ENCODE measurements at regions not wholly inside any gene's neighbourhood (a gene's known extent, or its start where the extent isn't known, plus 50 kb on each side); places are given as distances from the start of the nearest gene placed in this dataset.

DNA sequence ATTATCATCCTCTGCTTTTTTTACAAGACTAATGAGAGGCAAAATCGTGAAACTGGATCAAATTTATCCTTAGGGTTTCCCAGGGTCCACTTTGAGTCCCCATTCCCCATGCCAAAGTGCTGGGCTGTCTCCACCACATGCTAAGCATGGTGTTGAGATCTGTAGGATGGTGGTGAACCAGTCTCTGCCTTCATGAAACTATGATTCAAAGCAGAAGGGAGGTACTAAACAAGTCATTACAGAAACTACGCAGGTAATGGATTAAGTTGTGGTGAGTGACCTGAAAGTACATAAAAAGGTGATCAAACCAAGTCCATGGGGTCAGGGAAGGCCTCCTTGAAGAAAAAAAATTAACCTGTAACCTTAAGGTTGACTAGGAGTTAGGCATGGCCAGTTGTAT is 265.2 kb downstream of the ATG4C start:
- DNase-seq: no peak

DNA sequence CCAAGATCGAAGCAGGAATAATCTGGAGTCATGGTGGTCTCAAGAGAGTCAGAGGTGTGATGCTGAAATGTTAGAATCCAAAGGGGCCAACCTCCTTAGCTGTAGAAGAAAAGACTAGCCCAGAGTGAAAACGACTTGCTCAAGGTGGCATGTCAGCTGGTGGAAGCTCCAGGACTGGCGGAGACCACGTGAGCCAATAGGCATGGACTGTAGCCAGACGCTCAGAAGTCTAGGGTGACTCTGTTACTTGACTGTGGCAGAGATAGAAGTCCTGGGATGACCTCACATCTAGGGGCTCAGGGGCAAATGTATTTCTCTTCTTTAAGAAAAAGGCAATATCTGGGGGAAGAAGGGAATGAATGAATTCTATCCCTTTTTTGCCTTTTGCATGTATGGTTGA is 267.4 kb downstream of the ATG4C start:
- DNase-seq: no peak

DNA sequence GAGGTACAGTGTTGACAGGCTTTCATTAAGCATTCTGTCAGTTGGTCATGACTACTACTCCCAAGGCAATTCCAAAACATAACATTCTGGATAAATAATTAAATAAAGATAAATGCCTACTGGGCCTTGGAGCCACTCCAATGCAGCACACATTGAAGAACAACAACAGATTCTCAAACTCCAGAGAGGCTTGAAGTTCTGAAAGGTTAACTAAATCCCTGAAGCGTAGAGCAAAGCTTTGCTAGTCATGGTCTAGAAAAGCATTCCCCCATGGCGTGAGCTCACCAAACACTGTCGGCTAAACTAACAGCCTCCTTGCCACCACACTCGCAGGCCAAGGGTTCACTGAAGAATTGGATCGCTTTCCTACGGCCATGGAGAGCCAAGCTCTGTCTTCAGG is 268.0 kb downstream of the ATG4C start:
- DNase-seq: no peak

DNA sequence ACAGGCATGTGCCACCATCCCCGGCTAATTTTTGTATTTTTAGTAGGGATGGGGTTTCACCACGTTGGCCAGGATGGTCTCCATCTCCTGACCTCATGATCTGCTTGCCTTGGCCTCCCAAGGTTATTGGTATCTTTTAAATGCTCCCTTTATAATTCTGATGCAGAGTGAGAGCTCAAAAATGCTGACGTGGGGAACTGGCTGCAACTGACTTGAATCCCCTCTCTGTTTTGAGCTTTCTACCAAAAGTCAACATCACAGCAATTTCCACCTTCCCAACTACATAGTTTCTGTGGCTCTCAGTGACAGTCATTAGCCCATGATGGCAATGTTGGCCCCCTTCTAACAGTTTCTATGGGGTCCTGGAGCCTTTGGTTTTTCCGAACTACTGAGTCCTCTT is 268.2 kb upstream of the FOXD3 start:
- no peak for DNase-seq

DNA sequence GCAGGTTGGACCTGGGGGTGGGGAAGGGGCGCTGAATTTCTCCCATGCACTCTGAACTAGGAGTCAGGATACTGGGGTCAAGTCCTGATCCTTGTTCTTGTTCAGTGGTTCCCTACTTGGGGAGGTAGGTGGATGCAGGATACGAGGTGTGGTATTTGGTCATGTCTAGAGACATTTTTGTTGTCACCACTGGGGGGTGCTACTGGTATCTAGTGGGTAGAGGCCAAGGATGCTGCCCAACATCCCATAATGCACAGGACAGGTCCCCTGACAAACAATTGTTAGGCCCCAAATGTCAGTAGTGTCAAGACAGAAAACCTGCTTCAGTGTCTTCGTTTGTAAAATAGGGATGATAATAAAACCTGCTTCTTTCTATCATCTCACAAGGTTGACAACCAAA is 259.0 kb upstream of the FOXD3 start:
- no peak for DNase-seq

DNA sequence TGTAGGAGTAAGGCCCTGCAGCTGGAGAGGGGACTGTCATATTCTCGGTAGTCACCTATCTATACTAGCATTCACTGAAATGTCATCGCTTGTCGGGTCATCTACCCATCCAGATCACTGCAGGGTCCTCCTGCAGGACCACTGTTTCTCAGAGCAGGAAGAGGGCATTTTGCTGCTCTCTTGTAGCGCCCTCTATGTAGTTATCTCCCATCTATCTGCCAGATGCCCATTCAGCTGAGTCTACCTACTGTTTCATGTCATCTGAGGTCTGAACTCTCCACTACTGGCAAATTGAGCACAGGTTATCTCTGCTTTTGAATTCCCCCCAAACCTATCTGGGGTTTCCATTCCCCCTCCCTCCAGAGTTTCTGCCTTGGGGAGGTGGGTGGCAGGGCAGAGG is 258.2 kb upstream of the FOXD3 start:
- DNase-seq: no peak

DNA sequence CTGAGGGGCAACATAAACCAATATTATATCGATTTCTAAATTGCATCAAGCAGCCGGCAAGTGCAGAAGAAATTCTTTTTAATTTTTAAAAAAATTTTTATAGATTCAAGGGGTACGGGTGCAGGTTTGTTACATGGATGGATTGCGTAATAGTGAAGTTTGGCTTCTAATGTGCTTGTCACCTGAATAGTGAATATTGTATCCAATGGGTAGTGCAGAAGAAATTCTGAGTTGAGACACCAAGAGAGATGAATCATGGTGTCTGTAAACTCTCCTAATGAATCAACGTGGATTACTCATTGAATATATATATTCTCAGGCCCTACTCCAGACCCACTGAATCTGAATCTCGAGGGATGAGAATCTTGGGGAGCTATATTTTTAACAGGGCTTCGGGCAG is 253.7 kb upstream of the FOXD3 start:
- DNase-seq: no peak

DNA sequence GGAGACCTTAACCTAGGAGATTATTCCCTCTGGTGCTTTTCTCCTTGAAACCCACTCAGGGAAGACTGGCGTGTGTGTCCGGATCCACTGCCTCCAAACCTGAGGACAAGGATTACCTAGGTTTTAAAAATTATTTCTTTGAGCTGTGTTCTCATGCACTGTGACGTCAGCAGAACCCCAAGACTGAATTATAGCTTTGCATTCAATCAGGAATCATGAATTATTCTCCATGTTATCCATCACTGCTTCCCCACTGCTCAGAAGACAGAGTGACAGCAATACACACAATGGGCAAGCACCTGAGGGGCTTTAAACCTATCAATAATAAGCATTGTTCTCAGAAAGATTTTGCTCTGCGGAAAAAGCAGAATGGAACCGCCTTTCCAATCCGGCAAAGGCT is 253.2 kb upstream of the FOXD3 start:
- no peak for DNase-seq

DNA sequence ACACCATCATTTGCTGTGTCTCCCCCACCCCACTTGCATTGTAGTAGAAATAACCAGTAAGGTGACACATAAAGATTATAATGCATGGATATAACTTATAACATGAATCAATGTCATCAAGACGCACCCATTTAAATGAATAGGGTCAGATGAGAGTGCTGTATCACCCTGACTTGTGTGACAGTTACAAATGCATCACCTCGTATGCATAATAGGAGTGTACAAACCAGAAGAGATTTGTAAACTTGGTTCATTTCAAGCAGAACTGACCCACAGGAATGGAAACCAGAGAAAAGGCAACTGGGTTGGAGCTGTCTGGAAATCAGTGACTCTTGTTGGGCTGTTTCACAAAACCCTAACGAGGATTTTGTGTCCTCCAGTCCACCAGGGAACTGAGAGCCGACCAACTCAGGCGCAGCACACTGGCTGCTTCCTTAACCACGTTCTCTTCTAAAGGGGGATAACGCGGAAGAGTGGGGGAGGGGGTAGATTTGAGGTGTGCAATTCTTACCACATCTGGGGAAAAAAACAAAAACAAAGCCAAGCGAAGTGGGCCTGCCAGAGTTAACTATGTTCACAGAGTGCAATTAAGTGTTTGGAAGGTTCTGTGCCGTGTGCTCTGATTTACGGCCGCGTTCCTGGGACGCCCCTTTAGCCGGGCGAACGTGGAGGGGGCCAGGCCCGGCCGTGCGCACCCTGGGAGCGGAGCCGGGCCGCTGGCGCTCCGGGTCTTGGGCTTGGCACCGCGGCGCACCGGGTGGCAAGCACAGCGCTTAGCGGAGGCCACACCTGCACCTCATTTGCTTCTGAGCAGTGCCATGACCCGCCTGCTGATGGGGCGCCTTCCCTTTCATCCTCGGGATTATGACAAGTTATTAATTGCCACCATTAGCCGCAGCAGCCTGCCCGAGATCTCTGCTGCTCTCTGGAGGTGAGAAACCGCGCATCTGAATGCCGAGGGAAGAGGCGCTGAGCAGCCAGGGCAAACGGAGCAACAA is 248.8 kb upstream of the FOXD3 start:
- DNase-seq: peak; percentile 75

DNA sequence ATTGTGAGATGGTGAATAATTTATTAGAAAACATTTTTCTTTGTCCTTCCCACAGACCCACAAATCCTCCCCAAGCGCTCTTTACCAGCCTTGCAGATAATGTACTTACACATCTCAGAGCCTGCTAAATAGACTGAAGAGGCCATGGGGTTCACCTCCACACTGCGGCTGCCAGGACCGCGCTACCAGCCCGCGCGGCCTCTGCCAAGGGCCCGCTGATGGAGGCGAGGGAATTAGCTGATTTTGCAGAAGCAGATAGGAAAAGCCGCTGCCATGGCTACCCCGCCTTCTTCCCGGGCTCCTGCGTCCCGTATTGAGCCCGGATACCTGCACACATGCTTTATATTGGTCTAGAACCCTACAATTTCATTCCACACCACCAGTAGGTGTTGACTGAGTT is 248.0 kb upstream of the FOXD3 start:
- no peak for DNase-seq

DNA sequence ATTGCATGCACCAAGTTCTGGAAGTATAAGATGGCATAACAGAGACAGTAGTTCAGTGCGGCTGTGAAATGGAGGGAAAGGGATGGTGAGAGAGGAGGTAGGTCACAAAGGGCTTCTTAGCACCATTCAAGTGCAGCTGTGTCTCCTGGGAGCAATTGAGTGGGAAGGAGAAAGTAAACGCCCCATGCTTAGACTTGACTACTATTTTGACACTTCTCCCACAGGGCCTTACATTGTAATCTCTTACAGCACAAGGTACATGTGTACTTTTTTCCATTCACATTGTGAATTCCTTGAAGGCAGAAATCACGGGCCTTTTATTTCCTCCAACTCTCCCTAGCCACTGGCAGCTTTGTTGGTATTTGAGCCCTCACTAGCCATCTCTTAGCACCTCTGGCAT is 239.6 kb upstream of the FOXD3 start:
- no peak for DNase-seq

DNA sequence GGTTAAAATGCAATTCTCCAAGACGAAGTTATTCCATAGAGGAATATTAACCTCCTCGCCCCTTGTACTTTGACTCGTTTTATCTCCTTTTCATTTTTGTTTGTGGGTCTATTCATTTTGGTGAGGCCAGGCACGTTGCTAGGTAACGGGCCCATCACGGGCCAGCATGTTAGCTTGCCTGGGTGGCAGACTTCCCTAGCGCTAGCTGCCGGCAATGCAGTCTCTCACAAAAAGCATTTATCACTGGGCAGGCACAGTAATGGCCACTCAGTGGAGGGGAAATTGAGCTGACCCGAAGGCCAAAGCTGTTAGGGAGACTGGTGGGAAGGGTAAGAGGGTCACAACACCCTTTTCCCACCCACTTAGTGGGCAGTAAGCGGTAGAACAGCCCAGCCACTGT is 234.4 kb upstream of the FOXD3 start:
- DNase-seq: no peak

DNA sequence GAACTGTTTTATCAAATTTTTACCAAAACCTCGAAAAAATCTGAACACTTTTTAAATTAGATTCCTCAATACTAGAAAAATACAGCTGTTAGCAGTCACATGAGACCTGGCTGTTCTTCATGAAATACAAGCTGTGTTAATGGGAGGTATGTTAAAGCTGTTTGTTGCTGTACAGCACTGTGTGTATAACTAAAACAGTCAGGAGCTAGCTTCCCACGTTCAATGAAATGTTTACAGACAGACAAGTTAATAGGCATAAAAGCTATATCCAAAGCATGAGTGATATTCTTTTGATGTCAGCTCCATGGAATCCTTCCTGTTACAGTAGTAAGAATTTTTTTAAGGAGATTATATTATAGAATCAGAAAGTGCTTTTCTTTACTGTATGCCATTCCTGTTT is 223.2 kb upstream of the FOXD3 start:
- no peak for DNase-seq

DNA sequence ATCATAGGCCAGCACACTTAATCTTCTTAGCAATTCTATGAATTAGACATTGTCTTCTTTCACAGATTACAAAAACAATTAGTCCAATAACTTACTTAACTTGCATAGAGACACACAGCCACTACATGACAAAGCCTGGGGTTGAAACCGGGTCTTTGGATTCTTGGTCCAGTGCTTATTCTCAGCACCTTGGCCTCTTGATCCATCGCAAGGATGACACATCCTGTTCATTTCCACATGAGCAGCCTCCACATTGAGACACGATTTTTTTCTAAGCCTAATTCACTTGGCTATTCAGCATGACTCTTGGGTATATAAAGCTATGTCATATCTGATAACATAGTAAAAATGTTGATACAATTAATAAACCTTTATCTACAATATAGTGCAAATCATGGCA is 221.0 kb upstream of the FOXD3 start:
- no peak for DNase-seq

DNA sequence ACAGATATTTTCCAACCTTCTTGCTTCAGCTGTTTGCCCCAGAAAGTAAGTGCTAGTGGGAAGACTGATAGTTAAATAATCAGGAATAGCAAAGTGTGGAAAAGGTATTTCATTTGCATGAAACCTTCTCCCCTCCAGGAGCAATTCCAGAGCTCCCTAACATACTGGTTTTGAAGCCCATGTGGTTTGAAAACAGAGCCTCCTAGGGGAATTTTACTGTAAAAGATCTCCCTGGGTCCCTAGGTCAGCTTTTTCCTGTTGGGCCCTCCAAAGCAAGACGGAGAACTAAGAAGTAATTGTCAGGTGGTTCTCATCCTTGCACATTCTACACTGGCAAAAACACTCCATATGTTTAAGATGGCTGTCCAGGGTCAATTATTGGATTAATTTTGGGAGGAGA is 218.7 kb upstream of the FOXD3 start:
- no peak for DNase-seq

DNA sequence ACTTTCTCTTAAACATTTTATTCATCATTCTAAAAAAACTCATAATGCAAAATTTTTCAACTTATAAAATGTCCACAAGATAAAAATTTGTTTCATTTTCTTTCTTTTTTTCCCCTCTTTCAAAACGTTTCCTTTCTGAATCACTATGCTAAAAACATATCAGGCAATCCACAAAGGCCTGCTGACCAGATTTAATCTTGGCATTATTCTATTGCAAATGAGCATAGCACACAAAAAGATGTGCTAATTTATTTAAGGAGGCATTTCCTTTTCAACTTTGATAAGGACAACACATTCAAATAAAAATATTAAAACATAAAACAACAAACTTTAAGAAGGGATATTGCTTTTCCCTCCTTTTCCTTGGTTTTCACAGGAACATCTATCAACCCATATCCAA is 215.3 kb upstream of the FOXD3 start:
- no peak for DNase-seq

DNA sequence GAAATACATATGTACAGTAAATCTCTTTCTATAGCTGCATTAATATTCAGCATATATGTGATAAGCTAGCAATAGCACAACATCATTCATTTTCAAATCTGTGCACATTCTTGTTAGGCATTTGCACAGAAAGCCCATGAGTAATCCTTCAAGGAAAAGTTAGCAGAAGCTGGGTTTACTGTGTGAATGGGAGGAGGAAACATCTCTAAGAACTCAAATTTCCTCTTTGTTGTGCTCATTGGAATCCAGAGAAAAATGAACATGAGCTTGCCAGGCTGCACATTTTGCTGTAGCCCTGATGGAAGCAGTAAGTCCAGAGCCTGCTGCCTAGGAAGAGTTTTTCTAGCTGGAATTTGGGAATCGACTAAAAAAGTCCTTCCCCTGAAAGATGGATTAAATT is 214.2 kb upstream of the FOXD3 start:
- no peak for DNase-seq

DNA sequence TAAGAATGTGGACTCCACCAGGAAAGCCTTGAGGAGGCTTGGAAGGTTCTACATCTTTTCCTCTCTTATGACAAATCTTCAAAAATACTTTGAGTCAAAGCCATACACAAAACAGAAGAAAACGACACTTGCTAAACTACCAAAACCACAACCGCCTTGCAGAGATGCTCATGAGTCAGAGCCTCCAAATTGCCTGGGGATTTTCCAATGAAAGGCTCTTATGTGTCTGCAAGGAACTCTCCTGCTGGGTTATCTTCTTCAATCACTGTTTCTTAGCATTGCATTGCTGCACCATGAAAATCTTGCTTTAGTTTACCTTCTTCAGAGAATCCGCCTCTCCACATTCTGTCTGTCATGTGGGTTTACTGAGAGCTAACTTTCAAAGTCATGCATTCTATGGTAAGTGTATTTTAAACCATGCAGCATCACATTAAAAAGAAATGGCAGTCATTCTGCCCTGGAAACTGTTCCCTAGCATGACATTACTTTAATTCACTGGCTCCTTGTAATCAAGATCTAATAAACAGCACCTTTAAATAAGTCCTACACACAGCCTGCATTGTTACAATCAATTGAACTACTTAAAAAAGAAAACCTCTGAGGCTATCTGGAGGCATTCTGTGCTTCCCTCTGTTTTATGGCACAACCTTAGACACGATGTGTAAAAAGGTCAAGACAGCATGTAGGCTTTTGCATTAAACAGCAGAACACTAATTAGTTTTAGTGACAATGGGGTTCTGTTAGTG is 210.0 kb upstream of the FOXD3 start:
- DNase-seq: no peak

DNA sequence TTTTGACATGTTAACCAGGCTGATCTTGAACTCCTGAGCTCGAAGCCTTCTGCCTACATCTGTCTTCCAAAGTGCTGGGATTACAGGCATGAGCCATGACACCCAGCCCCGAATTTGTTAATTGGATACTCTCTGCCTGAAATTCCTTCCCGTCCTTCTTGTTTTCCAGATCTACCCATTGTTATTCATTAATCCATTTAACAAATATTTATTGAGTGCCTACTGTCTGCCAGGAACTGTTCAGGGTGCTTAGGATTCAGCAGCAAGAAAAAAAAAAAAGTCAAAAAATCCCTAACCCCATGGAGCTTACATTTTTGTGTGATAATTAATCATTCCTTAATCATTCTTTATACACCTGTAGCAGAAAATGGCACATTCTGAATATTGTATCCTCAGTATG is 206.8 kb upstream of the FOXD3 start:
- no peak for DNase-seq

DNA sequence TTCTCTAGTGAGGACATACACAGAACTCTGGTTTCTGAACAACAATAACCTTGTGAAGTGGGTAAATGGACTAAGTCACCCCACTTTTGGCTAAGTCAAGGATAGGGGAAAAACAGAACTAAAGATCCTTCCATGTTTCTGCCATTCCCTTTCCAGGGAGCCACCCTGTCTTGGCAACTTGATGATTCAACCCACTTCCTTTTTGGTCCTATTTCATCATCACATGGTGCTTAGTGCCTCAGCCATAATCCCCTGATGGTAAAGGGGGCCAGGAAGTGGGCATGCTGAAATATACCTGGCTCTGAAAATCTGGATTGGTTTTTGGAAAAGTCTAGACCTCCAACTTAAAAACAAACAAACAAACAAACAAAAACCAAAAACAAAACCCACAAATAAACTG is 206.4 kb upstream of the FOXD3 start:
- DNase-seq: no peak

DNA sequence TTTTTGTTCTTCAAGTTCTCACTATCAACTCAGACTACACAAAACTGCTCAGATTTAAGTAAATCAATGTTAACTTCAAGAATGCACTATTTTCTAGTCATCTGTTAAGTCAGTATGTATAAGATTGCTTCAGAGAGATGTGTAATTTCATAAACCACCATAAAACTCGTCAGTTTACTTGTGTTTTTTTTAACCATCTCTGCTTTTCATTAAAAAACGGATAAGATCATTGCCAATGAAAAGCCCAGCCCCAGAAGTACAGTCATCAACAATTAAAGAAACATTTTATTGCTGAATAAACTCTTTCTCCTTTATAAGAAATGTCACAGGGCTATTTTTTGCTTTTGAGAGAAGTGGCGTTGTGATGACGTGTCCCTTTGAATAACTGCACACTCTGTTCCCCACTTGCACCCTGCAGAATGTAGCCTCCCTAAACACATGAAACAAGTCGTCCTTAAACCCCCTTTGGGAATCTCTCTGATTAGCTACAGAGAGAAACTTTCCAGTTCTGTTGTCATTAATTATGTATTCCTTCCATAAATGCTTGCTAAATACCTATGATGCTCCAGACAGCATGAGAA is 202.7 kb upstream of the FOXD3 start:
- DNase-seq: no peak

DNA sequence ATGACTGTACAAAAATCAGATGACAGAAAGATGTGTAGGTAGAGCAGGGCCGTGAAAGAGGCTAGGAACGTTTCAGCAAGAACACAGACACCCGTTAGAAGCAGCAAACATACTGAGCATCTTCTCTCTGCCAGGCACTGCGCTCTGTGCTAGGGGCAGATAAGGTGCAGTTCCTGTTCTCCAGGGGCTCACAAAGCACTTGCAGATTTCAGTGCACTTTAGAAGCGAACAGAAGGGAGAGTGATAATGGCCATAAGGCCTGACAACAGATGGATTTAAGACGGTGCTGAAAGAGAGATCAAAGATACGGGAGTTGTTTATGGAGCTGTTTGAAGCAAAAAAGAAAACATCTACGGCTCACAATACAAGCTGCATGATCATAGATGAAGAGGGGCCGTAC is 200.3 kb upstream of the FOXD3 start:
- DNase-seq: no peak

DNA sequence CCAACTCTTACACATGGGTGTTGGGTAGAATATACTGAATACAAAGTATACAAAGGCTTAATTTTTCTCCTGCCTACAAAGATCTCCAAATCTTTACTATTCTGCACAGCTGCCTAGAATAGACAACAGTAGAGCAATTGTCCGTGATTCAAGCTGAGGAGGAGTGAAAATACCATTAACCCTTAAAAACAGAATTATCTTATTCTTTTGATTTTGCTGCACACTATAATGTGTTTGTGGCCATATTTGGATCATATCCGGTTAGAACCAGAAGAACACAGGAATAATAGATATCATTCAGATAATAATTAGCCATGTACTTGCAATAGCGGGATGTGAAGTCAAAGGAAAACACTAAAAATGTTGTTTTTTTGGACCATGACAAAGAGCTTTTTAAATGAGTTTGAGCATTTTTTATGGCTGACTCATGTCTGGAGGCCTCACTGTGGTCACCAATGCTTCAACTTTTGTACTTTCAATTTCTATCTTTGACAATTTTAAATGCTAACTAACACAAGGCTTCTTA is 197.6 kb upstream of the FOXD3 start:
- DNase-seq: no peak

DNA sequence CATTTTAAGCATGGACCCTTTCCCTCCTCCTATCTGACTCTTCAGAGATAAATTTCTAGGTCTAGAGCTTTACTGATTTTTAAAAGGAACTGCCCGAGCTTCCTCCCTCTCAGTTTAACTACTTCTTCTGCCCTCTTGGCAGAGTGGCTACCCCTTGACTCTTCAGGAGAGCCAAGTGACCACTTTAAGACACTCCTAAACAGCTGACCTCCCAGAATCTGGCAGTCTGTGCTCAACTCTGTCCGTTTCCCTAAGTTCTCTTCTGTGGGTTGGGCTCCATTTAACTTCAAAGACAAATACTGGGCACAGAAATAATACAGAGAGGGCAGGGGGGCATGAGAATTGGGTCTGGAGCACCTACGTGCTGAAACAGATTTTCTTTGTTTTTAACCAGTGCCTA is 196.3 kb upstream of the FOXD3 start:
- no peak for DNase-seq
